ENCODE measurements at regions not wholly inside any gene's neighbourhood (a gene's known extent, or its start where the extent isn't known, plus 50 kb on each side); places are given as distances from the start of the nearest gene placed in this dataset.

- no peaks in the 10 kb centered on the region for H3K4me1 Mint-ChIP-seq
- DNase-seq (ENCODE audit: low read depth, low spot score): no peak
- no peak overlapping the region for H3K4me3 Mint-ChIP-seq
- no peaks in the 10 kb centered on the region for H3K27me3 Mint-ChIP-seq (ENCODE audit: low read depth)
- no peak for TF ChIP-seq CTCF (conservative IDR thresholded peaks at IDR 0.05)
- H3K36me3 Mint-ChIP-seq (ENCODE audit: low read depth): no peaks in the 10 kb centered on the region
- no peaks in the 10 kb centered on the region for H3K9me3 Mint-ChIP-seq
- H3K27ac Mint-ChIP-seq (ENCODE audit: unreplicated experiment): no peak overlapping the region
These were observed 108.4 kb upstream of the FSTL5 start for GRCh38 chr4:162272215-162272614.

- no peak overlapping the region for H3K4me3 Mint-ChIP-seq
- H3K27me3 Mint-ChIP-seq (ENCODE audit: low read depth): no peaks in the 10 kb centered on the region
- TF ChIP-seq CTCF (conservative IDR thresholded peaks at IDR 0.05): no peak
- no peak overlapping the region for H3K27ac Mint-ChIP-seq (ENCODE audit: unreplicated experiment)
- H3K4me1 Mint-ChIP-seq: no peaks in the 10 kb centered on the region
- DNase-seq (ENCODE audit: low read depth, low spot score): no peak
- peaks cover 5% of the 10 kb centered on the region for H3K36me3 Mint-ChIP-seq (ENCODE audit: low read depth)
- H3K9me3 Mint-ChIP-seq: peaks cover 12% of the 10 kb centered on the region
These were observed 105.1 kb upstream of the FSTL5 start for GRCh38 chr4:162268911-162269310.

- Mint-ChIP-seq H3K27me3 (ENCODE audit: low read depth) (no peaks in the 10 kb centered on the region), H3K4me3 (no peak overlapping the region), H3K4me1 (no peaks in the 10 kb centered on the region), H3K9me3 (peaks cover 22% of the 10 kb centered on the region), H3K36me3 (ENCODE audit: low read depth) (peaks cover 5% of the 10 kb centered on the region), H3K27ac (ENCODE audit: unreplicated experiment) (no peak overlapping the region)
- no peak for DNase-seq (ENCODE audit: low read depth, low spot score)
- TF ChIP-seq CTCF (conservative IDR thresholded peaks at IDR 0.05): no peak
These were observed 102.0 kb upstream of the FSTL5 start for GRCh38 chr4:162265802-162266201.

- no peak overlapping the region for H3K27ac Mint-ChIP-seq (ENCODE audit: unreplicated experiment)
- H3K4me1 Mint-ChIP-seq: no peaks in the 10 kb centered on the region
- H3K27me3 Mint-ChIP-seq (ENCODE audit: low read depth): no peaks in the 10 kb centered on the region
- no peak for DNase-seq (ENCODE audit: low read depth, low spot score)
- peaks cover 2% of the 10 kb centered on the region for H3K9me3 Mint-ChIP-seq
- H3K4me3 Mint-ChIP-seq: no peak overlapping the region
- H3K36me3 Mint-ChIP-seq (ENCODE audit: low read depth): no peaks in the 10 kb centered on the region
- TF ChIP-seq CTCF (conservative IDR thresholded peaks at IDR 0.05): no peak
These were observed 81.3 kb upstream of the FSTL5 start for GRCh38 chr4:162245051-162245450.

GRCh38 chr4:162241857-162242256, 78.1 kb upstream of the FSTL5 start:
- no peak for TF ChIP-seq CTCF (conservative IDR thresholded peaks at IDR 0.05)
- Mint-ChIP-seq H3K9me3 (peaks cover 2% of the 10 kb centered on the region), H3K4me1 (no peaks in the 10 kb centered on the region), H3K27ac (ENCODE audit: unreplicated experiment) (no peak overlapping the region), H3K4me3 (no peak overlapping the region), H3K36me3 (ENCODE audit: low read depth) (no peaks in the 10 kb centered on the region), H3K27me3 (ENCODE audit: low read depth) (no peaks in the 10 kb centered on the region)
- no peak for DNase-seq (ENCODE audit: low read depth, low spot score)
